ENCODE measurements at regions not wholly inside any gene's neighbourhood (a gene's known extent, or its start where the extent isn't known, plus 50 kb on each side); places are given as distances from the start of the nearest gene placed in this dataset.

DNA sequence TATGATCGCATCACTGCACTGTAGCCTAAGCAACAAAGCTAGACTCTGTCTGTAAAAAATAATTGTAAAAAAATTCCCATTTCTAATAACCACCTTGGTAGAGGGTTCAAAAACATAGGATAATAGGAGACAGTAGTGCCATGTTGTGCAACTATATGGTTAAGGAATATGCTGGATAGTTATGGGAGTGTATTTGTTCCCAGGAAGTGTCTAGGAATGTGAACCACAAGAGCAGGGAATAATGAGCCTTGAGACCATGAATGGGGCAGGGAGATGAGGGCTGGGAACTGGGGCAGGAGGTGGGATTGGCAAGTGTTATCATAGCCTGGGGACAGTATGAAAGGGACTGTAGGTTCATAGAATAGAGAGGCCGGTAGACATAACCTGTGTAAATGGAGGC lies 50.4 kb downstream of the RUSC2 start:
- intact Hi-C loops (cut with DNase I), result no loop called here
- ATAC-seq (ENCODE audit: poor library complexity) (no peak), DNase-seq (no peak)

DNA sequence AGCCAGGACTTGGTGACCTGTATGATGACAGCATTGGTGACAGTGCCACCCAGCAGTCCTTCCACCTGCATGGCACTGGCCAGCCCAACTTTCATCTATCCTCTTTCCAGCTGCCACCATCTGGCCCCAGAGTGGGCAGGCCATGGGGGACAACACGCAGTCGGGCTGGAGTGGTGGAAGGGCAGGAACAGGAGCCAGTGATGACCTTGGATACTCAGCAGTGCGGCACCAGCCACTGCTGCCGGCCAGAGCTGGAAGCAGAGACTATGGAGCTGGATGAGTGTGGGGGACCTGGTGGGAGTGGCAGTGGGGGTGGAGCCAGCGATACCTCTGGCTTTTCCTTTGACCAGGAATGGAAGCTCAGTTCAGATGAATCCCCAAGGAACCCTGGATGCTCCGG lies 56.9 kb downstream of the RUSC2 start:
- intact Hi-C loops (cut with DNase I), result no loop called here
- DNase-seq (no peak), ATAC-seq (ENCODE audit: poor library complexity) (no peak)

DNA sequence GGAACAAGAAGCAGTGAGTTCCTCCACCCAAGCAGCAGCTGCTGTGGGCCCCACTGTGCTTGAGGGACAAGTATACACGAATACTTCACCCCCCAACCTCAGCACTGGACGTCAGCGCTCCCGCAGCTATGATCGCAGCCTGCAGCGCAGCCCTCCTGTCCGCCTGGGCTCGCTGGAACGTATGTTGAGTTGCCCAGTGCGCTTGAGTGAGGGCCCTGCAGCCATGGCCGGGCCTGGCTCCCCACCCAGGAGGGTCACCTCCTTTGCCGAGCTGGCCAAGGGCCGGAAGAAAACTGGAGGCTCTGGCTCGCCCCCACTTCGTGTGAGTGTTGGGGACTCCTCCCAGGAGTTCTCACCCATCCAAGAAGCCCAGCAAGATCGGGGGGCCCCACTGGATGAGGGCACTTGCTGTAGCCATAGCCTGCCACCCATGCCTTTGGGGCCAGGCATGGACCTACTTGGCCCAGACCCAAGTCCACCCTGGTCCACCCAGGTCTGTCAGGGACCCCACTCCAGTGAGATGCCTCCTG lies 57.1 kb upstream of the TESK1 start:
- intact Hi-C loops (cut with DNase I), result no loop called here
- DNase-seq, result no peak
- ATAC-seq (ENCODE audit: poor library complexity), result peak; percentile 7

DNA sequence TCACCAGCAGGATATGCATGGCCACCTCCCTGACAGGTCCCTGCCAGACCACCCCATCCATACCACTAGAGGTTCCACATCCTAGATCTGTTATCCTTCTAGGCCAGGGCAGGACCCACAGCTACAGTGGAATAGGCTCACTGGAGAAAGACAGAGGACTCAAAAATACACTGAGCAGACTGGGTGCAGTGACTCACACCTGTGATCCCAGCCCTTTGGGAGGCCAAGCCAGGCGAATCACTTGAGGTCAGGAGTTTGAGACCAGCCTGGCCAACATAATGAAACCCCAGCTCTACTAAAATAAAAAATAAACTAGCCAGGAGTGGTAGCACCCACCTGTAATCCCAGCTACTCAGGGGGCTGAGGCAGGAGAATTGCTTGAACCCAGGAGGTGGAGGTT lies 56.5 kb upstream of the TESK1 start:
- no peak for DNase-seq
- no peak for ATAC-seq (ENCODE audit: poor library complexity)
- intact Hi-C loops (cut with DNase I), result no loop called here

DNA sequence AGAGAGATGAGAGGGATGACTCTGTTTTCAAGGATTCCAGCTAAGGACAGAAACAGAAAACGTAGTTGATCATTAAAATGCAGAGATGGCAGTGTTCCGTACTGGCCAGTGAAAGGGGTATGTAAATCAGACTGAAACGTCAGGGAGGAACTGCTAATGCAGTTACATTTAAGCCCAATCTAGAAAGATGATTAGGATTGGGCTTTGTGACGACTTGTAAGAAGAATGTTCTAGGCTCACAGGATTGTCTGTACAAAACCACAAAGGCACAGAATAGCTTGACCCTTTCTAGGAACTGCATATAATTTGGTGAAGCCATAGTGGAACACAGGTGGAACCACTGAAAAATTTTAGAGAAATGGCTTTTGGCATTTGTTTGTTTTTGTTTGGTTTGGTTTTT lies 55.6 kb upstream of the TESK1 start:
- intact Hi-C loops (cut with DNase I), result no loop called here
- no peak for DNase-seq
- ATAC-seq (ENCODE audit: poor library complexity), result no peak

DNA sequence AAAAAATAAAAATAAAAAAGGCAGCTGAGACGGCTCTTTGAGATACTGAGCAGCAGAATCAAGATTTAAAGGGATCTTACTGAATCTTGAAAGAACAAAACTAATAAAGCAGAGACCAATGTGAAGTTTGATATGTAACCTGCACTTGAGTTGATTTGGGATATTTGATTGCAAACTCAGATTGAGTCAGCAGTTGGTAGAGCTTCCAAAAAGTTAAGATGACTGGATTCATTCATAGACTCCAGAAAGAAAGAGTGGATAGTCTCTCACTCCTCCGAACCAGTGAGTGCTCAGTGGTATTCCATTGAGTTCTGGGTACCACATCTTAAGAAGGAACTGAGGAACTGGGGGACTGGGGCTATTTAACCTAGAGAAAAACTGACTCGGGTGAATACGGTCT lies 52.7 kb upstream of the TESK1 start:
- intact Hi-C loops (cut with DNase I), result no loop called here
- DNase-seq (no peak), ATAC-seq (ENCODE audit: poor library complexity) (no peak)

DNA sequence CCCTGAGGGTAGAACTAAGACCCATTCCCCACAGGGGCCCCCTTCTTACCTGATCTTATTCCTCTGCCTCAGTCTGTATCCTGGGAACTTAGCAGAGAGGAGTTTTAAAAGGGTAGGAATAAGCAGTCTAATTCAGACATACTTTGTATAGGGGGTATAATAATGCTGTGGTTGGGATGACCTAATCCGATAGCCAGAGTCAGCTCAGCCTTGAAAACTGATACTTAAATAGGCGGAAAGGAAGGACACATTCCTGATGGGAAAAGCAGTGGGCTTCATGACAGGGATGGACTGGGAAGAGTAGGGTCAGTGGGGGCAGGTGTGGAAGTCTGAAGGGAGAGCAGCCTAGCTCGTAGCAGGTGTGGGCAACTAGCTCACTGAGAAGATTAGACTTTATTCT lies 52.2 kb upstream of the TESK1 start:
- DNase-seq (no peak), ATAC-seq (ENCODE audit: poor library complexity) (no peak)
- intact Hi-C loops (cut with DNase I), result no loop called here

DNA sequence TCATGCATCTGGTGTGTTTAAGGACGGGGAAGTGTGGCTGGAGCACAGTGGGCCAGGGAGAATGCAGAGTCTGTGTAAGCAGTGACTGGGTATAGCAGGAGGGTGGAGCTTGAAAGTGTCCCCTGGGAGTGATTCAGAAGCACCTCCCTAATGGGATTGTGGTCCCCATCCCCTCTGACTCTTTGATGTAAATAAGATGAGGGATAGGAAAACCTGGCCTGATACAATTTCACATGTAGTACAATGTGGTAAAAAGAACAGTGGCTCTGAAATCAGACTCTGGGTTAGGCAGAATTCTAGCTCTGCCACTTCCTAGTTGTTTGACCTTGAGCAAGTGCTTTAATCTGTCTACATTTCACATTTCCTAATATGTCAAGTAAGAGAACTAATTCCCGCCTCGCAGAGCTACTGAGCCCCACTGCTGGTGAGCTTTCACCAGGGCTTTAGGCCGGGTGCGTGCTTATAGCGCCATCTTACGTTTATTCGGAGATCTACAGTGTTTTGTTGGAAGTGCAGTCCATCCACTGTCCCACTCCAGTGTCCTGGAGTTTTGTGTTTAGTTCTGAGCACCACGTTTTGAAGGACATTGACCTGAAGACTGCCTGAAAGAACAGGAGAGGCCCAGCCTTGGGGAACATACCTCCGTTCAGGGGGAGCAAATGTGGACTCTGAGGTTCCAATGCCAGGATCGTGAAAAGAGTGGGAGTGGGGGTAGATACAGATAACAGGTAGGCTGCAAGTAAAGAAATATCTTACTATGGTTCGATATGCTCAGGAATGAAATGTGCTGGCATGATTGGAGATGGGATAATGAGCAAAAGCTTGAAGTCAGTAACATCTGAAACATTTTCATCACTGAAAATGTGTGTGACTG lies 51.2 kb upstream of the TESK1 start:
- intact Hi-C loops (cut with DNase I), result loop anchor here (2.0 kb wide), 1 partner anchor 65 kb away; no protein-coding TSS in a partner anchor
- DNase-seq, result peak; percentile 69
- peak; percentile 89 for ATAC-seq (ENCODE audit: poor library complexity)

DNA sequence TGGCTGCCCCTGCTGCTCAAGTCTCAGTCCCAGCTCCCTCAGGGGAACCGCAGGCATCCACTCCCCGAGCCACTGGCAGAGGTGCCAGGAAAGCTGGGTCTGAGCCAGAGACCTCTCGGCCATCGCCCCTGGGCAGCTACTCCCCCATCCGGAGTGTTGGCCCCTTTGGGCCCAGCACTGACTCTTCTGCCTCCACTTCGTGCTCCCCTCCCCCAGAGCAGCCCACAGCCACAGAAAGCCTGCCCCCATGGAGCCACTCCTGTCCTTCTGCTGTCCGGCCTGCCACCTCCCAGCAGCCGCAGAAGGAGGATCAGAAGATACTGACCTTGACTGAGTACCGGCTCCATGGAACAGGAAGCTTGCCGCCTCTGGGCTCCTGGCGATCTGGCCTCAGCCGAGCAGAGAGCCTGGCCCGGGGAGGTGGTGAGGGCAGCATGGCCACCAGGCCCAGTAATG lies 49.8 kb upstream of the TESK1 start:
- ATAC-seq (ENCODE audit: poor library complexity) (no peak), DNase-seq (no peak)
- intact Hi-C loops (cut with DNase I), result loop anchor here (2.0 kb wide), 1 partner anchor 66 kb away; no protein-coding TSS in a partner anchor

All from Right ventricle myocardium superior (tissue), 1 donor.